ENCODE measurements at regions not wholly inside any gene's neighbourhood (a gene's known extent, or its start where the extent isn't known, plus 50 kb on each side); places are given as distances from the start of the nearest gene placed in this dataset.

DNA sequence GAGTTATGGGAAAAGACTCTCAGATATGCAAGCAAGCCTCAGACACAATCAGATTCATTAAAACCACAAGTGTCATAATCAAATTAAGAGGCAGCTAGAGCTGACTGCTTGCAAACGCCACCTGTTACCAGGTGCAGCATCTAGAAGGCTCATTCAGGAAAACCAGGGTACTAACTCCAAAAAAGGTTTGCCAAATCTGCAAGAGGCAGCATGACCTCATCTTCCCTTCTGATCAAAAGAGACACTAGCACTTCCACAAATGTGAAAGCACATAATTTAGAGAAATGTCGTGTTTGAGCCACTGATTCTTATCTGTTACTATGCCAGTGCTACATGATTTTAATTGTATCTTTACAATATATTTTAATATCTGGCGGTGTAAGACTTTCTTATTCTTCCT is 123.3 kb upstream of the NANOGP8 start:
- ChIA-PET CTCF (interaction anchor here (0.7 to 1.0 kb wide), 3 partner anchors 23 to 130 kb away, joined by 3 read pairs; no protein-coding TSS in a partner anchor), POLR2A (no interaction called here)
- no peak for DNase-seq (ENCODE audit: extremely low spot score)
- TF ChIP-seq, protein P1, sequence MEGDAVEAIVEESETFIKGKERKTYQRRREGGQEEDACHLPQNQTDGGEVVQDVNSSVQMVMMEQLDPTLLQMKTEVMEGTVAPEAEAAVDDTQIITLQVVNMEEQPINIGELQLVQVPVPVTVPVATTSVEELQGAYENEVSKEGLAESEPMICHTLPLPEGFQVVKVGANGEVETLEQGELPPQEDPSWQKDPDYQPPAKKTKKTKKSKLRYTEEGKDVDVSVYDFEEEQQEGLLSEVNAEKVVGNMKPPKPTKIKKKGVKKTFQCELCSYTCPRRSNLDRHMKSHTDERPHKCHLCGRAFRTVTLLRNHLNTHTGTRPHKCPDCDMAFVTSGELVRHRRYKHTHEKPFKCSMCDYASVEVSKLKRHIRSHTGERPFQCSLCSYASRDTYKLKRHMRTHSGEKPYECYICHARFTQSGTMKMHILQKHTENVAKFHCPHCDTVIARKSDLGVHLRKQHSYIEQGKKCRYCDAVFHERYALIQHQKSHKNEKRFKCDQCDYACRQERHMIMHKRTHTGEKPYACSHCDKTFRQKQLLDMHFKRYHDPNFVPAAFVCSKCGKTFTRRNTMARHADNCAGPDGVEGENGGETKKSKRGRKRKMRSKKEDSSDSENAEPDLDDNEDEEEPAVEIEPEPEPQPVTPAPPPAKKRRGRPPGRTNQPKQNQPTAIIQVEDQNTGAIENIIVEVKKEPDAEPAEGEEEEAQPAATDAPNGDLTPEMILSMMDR (IDR thresholded peaks at IDR 0.05; ENCODE audit: control extremely low read depth, extremely low read depth, low read depth, missing control alignments) = no peak

DNA sequence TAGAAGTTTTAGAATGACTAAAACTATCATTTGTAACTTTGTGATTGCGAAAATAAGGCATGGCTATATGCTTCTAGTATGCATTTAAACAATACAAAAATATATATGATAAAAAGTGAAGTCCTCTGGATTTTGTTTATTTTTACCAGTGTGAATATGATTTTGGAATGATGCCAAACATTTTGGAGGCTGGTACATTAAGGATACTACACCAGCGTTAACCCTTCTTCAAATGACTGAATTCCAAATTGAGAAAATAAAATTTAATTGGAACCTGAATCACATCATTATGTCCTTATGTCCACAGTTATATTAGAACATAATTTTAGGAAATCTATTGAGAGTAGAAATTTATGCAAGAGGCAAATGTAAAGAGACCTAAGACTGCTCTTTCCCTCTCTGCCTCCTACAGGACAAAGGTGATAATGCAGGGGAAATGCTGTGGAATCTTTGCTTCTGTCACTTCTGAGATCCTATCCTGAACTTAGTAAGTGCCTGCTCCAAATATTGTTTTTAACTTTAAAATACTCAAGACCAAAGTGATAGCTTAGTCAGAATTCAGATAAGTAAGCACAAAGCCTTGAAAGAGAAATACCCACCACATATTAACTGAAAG is 121.1 kb upstream of the NANOGP8 start:
- POLR2A ChIA-PET = no interaction called here
- CTCF ChIA-PET = no interaction called here
- peak; percentile 14 for DNase-seq (ENCODE audit: extremely low spot score)
- TF ChIP-seq, protein P1 (IDR thresholded peaks at IDR 0.05; ENCODE audit: control extremely low read depth, extremely low read depth, low read depth, missing control alignments) = peak; percentile 16

DNA sequence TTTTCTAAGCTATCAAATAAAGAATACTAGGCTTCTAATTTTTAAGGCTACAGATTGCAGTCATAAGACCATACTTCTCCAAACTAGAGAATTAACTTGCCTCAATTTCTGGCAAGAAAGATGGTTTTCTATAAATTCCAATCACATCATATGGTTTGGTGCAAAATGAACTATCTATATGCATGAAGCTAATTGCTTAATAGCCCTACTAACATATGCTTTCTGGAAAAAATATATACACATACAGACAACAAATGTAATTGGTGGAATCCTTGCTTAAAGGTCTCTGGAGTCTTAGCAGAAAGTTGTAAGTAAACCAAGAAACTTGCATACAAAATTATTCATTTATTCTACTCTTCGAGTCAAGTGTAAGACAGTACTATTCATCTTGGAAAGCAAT is 113.1 kb upstream of the NANOGP8 start:
- ChIA-PET POLR2A (interaction anchor here (0.7 kb wide), 1 partner anchor 9 kb away, joined by 3 read pairs; no protein-coding TSS in a partner anchor), CTCF (interaction anchor here (0.7 kb wide), 1 partner anchor 16 kb away, joined by 3 read pairs; no protein-coding TSS in a partner anchor)
- DNase-seq (ENCODE audit: extremely low spot score) = no peak
- TF ChIP-seq, protein P1 (IDR thresholded peaks at IDR 0.05; ENCODE audit: control extremely low read depth, extremely low read depth, low read depth, missing control alignments) = no peak

DNA sequence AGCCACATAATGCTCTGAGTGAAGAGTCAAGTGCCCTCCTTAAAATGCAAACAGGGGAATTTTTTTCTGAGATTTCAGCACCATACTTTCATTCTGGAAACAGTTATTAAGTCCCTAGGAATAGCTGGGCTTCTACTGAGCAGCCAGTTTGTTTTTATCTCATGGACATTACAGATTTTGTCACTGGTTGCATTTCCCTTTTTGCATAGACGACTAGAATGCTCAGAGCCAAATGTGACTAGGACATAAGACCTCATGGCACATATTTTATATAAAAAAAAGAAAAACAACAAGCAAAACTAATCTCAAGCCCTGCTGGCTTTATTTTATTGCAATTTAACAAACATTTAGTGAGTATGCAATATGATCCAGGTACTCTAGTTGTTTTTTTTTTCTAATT is 112.7 kb upstream of the NANOGP8 start:
- TF ChIP-seq, protein P1 (IDR thresholded peaks at IDR 0.05; ENCODE audit: control extremely low read depth, extremely low read depth, low read depth, missing control alignments) = no peak
- CTCF ChIA-PET = interaction anchor here (0.7 kb wide), 1 partner anchor 16 kb away, joined by 3 read pairs; no protein-coding TSS in a partner anchor
- POLR2A ChIA-PET = interaction anchor here (0.7 kb wide), 1 partner anchor 9 kb away, joined by 3 read pairs; no protein-coding TSS in a partner anchor
- DNase-seq (ENCODE audit: extremely low spot score) = no peak

DNA sequence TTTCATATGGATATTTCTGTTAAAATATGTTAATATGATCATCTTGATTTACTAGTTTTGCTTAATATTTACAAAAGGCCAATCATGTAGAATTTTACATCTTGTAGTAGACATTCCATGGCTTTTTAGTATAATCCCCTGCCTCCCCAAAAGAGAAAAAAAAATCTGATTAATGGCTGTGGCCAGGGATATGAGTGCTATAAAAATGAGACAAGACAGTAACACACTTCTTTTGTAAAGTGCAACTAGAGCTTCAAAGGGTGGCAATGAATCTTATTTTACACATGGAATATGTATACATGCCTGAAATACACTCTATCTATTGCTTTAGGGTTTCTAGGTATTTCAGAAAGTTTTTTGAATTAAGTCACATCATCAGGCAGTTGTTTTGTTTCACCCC is 112.2 kb upstream of the NANOGP8 start:
- TF ChIP-seq, protein P1 (IDR thresholded peaks at IDR 0.05; ENCODE audit: control extremely low read depth, extremely low read depth, low read depth, missing control alignments) = no peak
- POLR2A ChIA-PET = no interaction called here
- DNase-seq (ENCODE audit: extremely low spot score) = no peak
- CTCF ChIA-PET = no interaction called here

DNA sequence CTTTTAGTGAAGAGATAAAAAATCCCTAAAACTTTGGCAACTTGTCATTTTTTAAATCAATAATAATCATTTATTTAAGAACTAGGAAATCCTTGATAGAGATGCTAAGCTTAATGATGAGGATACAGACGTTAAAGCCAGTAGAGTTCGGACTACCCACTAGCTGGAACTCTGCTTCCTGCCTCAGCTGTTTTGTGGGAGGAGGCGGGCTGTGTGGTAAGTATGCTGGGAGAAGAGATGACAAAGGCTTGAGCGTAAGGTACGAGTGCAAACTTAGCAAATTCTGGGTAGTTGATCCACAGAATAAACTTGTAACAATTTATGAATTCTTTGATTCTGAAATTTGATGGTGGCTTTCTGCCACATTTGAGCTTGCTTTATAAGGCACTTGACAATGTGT is 111.2 kb upstream of the NANOGP8 start:
- no peak for DNase-seq (ENCODE audit: extremely low spot score)
- TF ChIP-seq, protein P1 (IDR thresholded peaks at IDR 0.05; ENCODE audit: control extremely low read depth, extremely low read depth, low read depth, missing control alignments) = no peak
- CTCF ChIA-PET = interaction anchor here (1.2 kb wide), 1 partner anchor 14 kb away, joined by 4 read pairs; no protein-coding TSS in a partner anchor
- POLR2A ChIA-PET = no interaction called here
